Transverse colon (tissue), 4 donors: ENCODE measurements at regions not wholly inside any gene's neighbourhood (a gene's known extent, or its start where the extent isn't known, plus 50 kb on each side); places are given as distances from the start of the nearest gene placed in this dataset.
A peak's percentile ranks its signal among the peaks of the same experiment; 100 is the strongest.
"Not testable (repeated sequence)": the region's sequence is repeated elsewhere in the genome, so short reads cannot be mapped to it uniquely, and the experiment has no call there.

Experiments
- DNase-seq: peaks from one replicate; pipeline ENCODE4 v3.0.0-alpha.2; 2019
- H3K27ac ChIP-seq, 4 donors: fragments of 200-600 bp; sonication (generic); 2 replicates each; pipeline ENCODE4 v1.5.1; 2016 to 2018; ENCODE audit warnings: inconsistent platforms in 4 of 4
- H3K27me3 ChIP-seq: fragments of 200-600 bp; sonication (generic); 2 replicates; pipeline ENCODE4 v1.5.1; 2017; ENCODE audit warnings: inconsistent platforms
- H3K36me3 ChIP-seq, 4 donors: fragments of 200-600 bp; sonication (generic); 2 replicates each; pipeline ENCODE4 v1.5.1; 2017 to 2019; ENCODE audit warnings: inconsistent platforms in 4 of 4
- H3K4me1 ChIP-seq, 4 donors: fragments of 200-600 bp; sonication (generic); 2 replicates each; pipeline ENCODE4 v1.5.1; 2017 to 2020; ENCODE audit warnings: inconsistent platforms in 4 of 4
- H3K4me3 ChIP-seq, 4 donors: fragments of 200-600 bp; sonication (generic); 1 replicate in 1 of 4; 2 replicates in 3 of 4; pipeline versions ENCODE4 v1.5.1 to v1.6.1; 2017 to 2019; ENCODE audit warnings: inconsistent platforms in 4 of 4
- H3K9me3 ChIP-seq, 2 donors: fragments of 200-600 bp; sonication (generic); 2 replicates each; pipeline ENCODE4 v1.5.1; 2017 to 2019; ENCODE audit warnings: inconsistent platforms in 2 of 2
- CTCF ChIP-seq, 5 experiments: fragments of 200-600 bp in 3 of 5; fragments of 450-650 bp in 2 of 5; sonication (generic) in 3 of 5; IDR thresholded peaks; 1 replicate in 2 of 5; 2 replicates in 3 of 5; pipeline ENCODE4 v1.5.1; 2016 to 2017; ENCODE audit warnings: antibody characterized with exemption in 5 of 5, inconsistent platforms in 3 of 5, mild to moderate bottlenecking in 2 of 5, moderate library complexity in 1 of 5
- EP300 ChIP-seq: sonication (generic); formaldehyde crosslinking; IDR thresholded peaks from one replicate; pipeline ENCODE4 v1.6.1; 2017; ENCODE audit warnings: antibody characterized with exemption, low read depth
- POLR2A ChIP-seq: fragments of 450-650 bp; IDR thresholded peaks from one replicate; pipeline ENCODE4 v1.6.1; 2016; ENCODE audit warnings: antibody characterized with exemption, mild to moderate bottlenecking, moderate library complexity
- POLR2AphosphoS5 ChIP-seq, 3 donors: sonication (generic); formaldehyde crosslinking; IDR thresholded peaks; one replicate each; pipeline ENCODE4 v1.6.1; 2016; ENCODE audit warnings: antibody characterized with exemption in 3 of 3
- WGBS, 2 donors: methylation state at CpG; one replicate each; pipeline ENCODE4 v1.1.5; 2018; ENCODE audit warnings: low coverage in 1 of 2; 5-methylcytosine and 5-hydroxymethylcytosine counted together
- in situ Hi-C, 4 donors: fragments of 200-750 bp; cut with MboI; loops; one replicate each; pipeline versions ENCODE4 v1.15.0 to v1.15.1; 2017; ENCODE audit warnings: low sequenced_read_pairs in 3 of 4, low pct_ligation_motif_present in 1 of 4, low pct_unique_long_range_greater_than_20kb in 1 of 4
- intact Hi-C: fragments of 100-400 bp; cut with DNase I; formaldehyde crosslinking; loops from one replicate; pipeline ENCODE4 v1.15.1; 2023; ENCODE audit warnings: low total_unique reads

DNA sequence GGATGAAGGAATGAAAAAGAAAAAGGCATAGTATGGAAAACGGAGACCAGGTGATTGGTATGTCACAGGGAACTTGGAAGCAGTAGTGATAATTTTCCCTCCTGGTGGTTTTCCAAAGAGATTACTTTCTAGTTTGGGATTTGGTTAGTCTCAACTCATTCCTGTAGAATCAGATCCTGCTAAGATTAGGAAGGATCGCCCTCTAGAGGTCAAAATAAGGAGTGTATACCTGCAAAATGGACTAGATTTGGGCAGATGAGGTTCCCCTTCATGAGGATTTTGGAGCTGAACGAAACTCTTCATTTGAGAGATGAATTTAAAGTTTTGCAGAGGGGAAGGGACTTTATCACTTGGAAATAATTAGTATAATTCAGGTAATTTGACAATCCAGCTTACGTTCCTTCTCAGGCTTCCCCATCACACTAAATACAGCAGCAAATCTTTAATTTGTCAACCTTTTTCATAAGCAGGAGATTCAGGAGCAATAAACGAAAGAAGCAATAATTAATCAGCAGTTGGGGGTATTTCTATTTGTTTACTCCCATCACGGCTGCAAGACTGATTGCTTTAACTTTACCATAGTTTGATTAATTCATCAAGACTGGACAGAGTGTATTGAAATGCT lies 65.2 kb downstream of the CCDC195 start:
- Histone ChIP-seq H3K9me3 (no peaks in the 10 kb centered on the region), H3K4me3 (no peak overlapping the region), H3K27me3 (no peaks in the 10 kb centered on the region), H3K36me3 (no peaks in the 10 kb centered on the region), H3K27ac (no peak overlapping the region), H3K4me1 (peaks cover 0 to 8% (median 0%) of the 10 kb centered on the region in 4 donors)
- in situ Hi-C loops (loop anchor here in 1 of 4 donors (10.0 kb wide), 1 partner anchor 296 kb away; no protein-coding TSS in a partner anchor), intact Hi-C loops (no loop called here)
- peak; percentile 67 to 83 (median 77) for TF ChIP-seq CTCF (IDR thresholded peaks at IDR 0.05)
- TF ChIP-seq EP300 = no peak
- no peak for TF ChIP-seq POLR2AphosphoS5 (IDR thresholded peaks at IDR 0.05)
- DNase-seq = no peak
- WGBS, 2 donors = 11 to 14% methylated on average over 6 of the region's 6 CpGs

- not testable (repeated sequence) for H3K27ac ChIP-seq, H3K36me3 ChIP-seq, H3K27me3 ChIP-seq, DNase-seq, H3K4me3 ChIP-seq, H3K9me3 ChIP-seq
- intact Hi-C loops = loop anchor here (5.0 kb wide), 1 partner anchor 290 kb away; no protein-coding TSS in a partner anchor
- H3K4me1 ChIP-seq = peaks cover 0 to 14% (median 3%) of the 10 kb centered on the region in 4 donors
- in situ Hi-C loops = loop anchor here in 3 of 4 donors (5.0 to 25.0 kb wide), 2 partner anchors 290 to 685 kb away; partner anchors contain the start of gene MRPL44 (in 1 of the 3)
- 93 to 95% methylated on average over 11 of the region's 11 CpGs for WGBS, 2 donors
Observed at GRCh38 chr2:224647684-224648083, 62.5 kb upstream of the CUL3 start.

DNA sequence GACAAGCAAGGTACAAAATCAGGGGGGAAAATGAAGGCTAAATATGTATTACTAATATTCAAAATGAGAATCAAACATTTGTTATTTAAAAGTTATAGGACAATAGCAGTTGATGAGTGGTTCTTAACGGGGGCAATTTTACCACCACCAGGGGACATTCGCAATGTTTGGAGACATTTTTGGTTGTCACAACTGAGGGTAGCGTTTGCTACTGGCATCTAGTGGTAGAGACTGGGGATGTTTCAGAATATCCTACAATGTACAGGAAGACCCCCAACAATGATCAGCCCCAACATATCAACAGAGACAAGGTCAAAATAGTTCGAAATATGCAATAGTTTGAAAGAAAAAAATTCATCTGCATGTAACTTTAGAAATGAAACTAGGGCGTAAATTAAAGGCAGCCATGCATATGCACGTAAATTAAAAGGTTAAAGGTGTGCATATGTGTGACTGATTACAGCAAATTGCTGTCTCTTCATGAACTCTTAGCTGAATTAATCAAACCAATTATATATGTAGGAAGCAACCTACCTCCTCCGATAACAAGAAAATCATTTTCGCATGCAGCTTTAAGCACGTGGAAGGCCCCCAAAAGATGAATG lies 61.2 kb upstream of the CUL3 start:
- no peaks in the 10 kb centered on the region for H3K36me3 ChIP-seq
- peak overlapping the region; percentile 43 to 62 (median 54) for H3K27ac ChIP-seq
- H3K9me3 ChIP-seq = no peaks in the 10 kb centered on the region
- DNase-seq = no peak
- WGBS, 2 donors = 46 to 47% methylated on average over 8 to 9 of the region's 9 CpGs
- peaks cover 0 to 14% (median 3%) of the 10 kb centered on the region in 4 donors for H3K4me1 ChIP-seq
- no peak overlapping the region for H3K4me3 ChIP-seq
- TF ChIP-seq POLR2AphosphoS5 (IDR thresholded peaks at IDR 0.05) (no peak), CTCF (IDR thresholded peaks at IDR 0.05) (peak; percentile 34 to 69 (median 40)), EP300 (no peak)
- in situ Hi-C loops = loop anchor here in 3 of 4 donors (5.0 to 25.0 kb wide), 2 partner anchors 289 to 684 kb away; partner anchors contain the start of gene MRPL44 (in 1 of the 3)
- intact Hi-C loops = loop anchor here (5.0 kb wide), 1 partner anchor 289 kb away; no protein-coding TSS in a partner anchor
- no peaks in the 10 kb centered on the region for H3K27me3 ChIP-seq

DNA sequence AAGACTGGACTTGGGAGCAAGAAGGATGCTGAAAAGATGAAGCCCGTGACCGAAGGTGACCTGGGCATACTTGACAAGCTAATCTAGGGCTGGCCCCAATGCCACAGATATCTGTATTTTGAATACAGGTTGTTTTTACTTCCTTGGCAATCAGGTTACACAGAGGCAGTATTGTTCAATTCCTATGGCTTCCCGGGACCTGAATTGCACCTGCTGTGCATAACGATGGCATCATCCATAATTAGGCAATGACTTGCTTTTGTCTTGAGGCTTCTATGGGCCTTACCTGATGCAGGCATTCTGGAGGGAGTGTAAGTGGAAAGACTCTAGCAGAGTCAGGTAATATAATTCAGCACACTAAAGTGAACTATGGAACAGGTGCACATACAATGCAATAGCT lies 60.6 kb upstream of the CUL3 start:
- no peak overlapping the region for H3K4me3 ChIP-seq
- intact Hi-C loops = loop anchor here (5.0 kb wide), 1 partner anchor 288 kb away; no protein-coding TSS in a partner anchor
- DNase-seq = peak; percentile 57
- peaks cover 0 to 19% (median 3%) of the 10 kb centered on the region in 4 donors for H3K4me1 ChIP-seq
- in situ Hi-C loops = loop anchor here in 3 of 4 donors (5.0 to 25.0 kb wide), 2 partner anchors 288 to 683 kb away; partner anchors contain the start of gene MRPL44 (in 1 of the 3)
- peak in 2 of 3 donors; percentile 7 to 66 for TF ChIP-seq POLR2AphosphoS5 (IDR thresholded peaks at IDR 0.05)
- TF ChIP-seq POLR2A = no peak
- H3K27ac ChIP-seq = peak overlapping the region; percentile 43 to 62 (median 54)
- no peaks in the 10 kb centered on the region for H3K36me3 ChIP-seq
- no peaks in the 10 kb centered on the region for H3K27me3 ChIP-seq
- WGBS, 2 donors = 46 to 56% methylated on average over 2 to 4 of the region's 4 CpGs
- no peaks in the 10 kb centered on the region for H3K9me3 ChIP-seq

- Histone ChIP-seq H3K36me3 (no peaks in the 10 kb centered on the region), H3K9me3 (no peaks in the 10 kb centered on the region), H3K27ac (peak overlapping the region; percentile 70 to 79 (median 74)), H3K27me3 (no peaks in the 10 kb centered on the region), H3K4me3 (no peak overlapping the region), H3K4me1 (peaks cover 0 to 43% (median 18%) of the 10 kb centered on the region in 4 donors)
- DNase-seq = no peak
- intact Hi-C loops = no loop called here
- TF ChIP-seq POLR2A = no peak
- TF ChIP-seq POLR2AphosphoS5 (IDR thresholded peaks at IDR 0.05) = peak in 1 of 3 donors; percentile 29
- WGBS, 2 donors = 49 to 64% methylated on average over 4 of the region's 4 CpGs
- in situ Hi-C loops = loop anchor here in 1 of 4 donors (25.0 kb wide), 1 partner anchor 678 kb away; the partner anchor contains the start of gene MRPL44
Observed at GRCh38 chr2:224640679-224641078, 55.5 kb upstream of the CUL3 start.
